ENCODE measurements at regions not wholly inside any gene's neighbourhood (a gene's known extent, or its start where the extent isn't known, plus 50 kb on each side); places are given as distances from the start of the nearest gene placed in this dataset.

DNA sequence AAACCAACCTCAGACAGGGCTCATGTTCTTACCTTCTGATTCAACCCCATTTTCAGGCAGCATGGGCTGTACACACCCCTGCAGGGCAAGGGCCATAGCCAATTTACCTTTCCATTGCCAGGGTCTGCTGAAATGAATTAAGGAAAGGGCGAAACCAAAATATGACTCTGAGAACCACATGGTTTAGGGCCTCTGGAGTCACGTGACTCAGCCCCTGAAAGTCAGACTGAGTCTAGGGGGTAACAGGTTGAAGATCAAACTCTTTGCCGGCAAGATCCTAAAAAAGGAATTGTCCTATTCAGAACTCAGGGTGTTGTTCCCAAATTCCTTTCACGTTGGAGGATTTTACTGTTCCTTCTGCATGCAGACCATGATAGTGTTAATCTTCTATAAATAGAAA, 118.9 kb downstream of the RAB11FIP2 start:
- Histone ChIP-seq H3K4me2 (ENCODE audit: insufficient read depth, low read length) (no peak overlapping the region), H2AFZ (ENCODE audit: low read depth, low read length) (no peak overlapping the region), H3K27ac (ENCODE audit: low read length) (no peak overlapping the region), H3K9me3 (ENCODE audit: insufficient read depth, low read length, severe bottlenecking) (no peaks in the 10 kb centered on the region), H3K9ac (ENCODE audit: low read depth, low read length) (no peak overlapping the region), H3K36me3 (ENCODE audit: insufficient read depth, low read length) (no peaks in the 10 kb centered on the region), H4K20me1 (ENCODE audit: insufficient read depth, low read length) (no peaks in the 10 kb centered on the region), H3K4me3 (ENCODE audit: low read depth in 1 of 2, low read length in 2 of 2) (no peak overlapping the region), H3K79me2 (ENCODE audit: insufficient read depth, low read length) (no peaks in the 10 kb centered on the region), H3K27me3 (ENCODE audit: insufficient read depth, low read length, poor library complexity) (no peaks in the 10 kb centered on the region), H3K4me1 (ENCODE audit: insufficient read depth, low read length) (no peaks in the 10 kb centered on the region)
- no peak for ATAC-seq (ENCODE audit: insufficient read depth, low read depth)
- DNase-seq: no peak
- TF ChIP-seq, protein P1, sequence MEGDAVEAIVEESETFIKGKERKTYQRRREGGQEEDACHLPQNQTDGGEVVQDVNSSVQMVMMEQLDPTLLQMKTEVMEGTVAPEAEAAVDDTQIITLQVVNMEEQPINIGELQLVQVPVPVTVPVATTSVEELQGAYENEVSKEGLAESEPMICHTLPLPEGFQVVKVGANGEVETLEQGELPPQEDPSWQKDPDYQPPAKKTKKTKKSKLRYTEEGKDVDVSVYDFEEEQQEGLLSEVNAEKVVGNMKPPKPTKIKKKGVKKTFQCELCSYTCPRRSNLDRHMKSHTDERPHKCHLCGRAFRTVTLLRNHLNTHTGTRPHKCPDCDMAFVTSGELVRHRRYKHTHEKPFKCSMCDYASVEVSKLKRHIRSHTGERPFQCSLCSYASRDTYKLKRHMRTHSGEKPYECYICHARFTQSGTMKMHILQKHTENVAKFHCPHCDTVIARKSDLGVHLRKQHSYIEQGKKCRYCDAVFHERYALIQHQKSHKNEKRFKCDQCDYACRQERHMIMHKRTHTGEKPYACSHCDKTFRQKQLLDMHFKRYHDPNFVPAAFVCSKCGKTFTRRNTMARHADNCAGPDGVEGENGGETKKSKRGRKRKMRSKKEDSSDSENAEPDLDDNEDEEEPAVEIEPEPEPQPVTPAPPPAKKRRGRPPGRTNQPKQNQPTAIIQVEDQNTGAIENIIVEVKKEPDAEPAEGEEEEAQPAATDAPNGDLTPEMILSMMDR (IDR thresholded peaks at IDR 0.05; ENCODE audit: borderline replicate concordance, extremely low read depth, low read length, poor library complexity, severe bottlenecking): no peak
- TF ChIP-seq EZH2 (IDR thresholded peaks at IDR 0.05; ENCODE audit: borderline replicate concordance, low read depth, low read length, severe bottlenecking): no peak

DNA sequence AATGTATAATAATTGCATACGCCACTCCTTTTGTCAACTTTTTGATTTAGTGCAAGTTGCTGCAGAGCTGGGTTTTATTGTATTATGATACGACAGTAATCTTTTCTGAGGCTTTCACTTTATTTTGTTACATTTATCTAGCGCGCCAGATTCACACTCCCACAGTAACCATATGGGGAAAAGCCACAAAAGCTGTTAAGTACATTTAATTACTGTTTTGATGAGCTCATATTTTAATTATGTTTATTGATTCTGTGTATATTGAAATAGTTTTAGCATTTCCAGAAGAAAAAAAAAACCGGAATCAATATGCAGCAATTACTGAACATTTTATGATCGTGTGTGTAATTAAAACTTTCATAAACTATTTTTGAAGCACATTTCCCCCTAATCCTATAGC, 118.5 kb downstream of the RAB11FIP2 start:
- H4K20me1 ChIP-seq (ENCODE audit: insufficient read depth, low read length): no peaks in the 10 kb centered on the region
- DNase-seq: no peak

DNA sequence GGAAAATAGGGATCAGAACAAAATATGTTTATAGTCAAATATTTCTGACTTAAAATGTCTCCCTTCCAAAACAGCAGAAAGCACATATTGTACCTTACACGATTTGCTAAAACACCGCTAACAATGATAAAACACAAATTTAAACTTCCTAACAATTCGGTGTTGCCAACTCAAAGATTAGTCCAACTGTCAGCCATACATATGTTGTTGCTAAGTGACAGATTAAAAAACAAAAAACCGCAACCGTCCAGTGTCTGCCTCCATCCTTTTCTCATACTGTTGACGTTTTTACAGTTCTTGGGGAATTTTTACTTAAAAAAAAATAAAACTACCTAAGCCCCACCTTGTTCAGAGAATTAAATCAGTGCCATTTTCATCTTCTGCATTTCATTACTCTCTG, 118.0 kb downstream of the RAB11FIP2 start:
- no peak overlapping the region for H3K27ac ChIP-seq (ENCODE audit: low read length)
- no peaks in the 10 kb centered on the region for H3K4me1 ChIP-seq (ENCODE audit: insufficient read depth, low read length)
- TF ChIP-seq EZH2 (IDR thresholded peaks at IDR 0.05; ENCODE audit: borderline replicate concordance, low read depth, low read length, severe bottlenecking): no peak
- TF ChIP-seq, protein P1 (IDR thresholded peaks at IDR 0.05; ENCODE audit: borderline replicate concordance, extremely low read depth, low read length, poor library complexity, severe bottlenecking): no peak
- H3K36me3 ChIP-seq (ENCODE audit: insufficient read depth, low read length): no peaks in the 10 kb centered on the region
- ATAC-seq (ENCODE audit: insufficient read depth, low read depth) (no peak), DNase-seq (no peak)
- no peaks in the 10 kb centered on the region for H4K20me1 ChIP-seq (ENCODE audit: insufficient read depth, low read length)
- H2AFZ ChIP-seq (ENCODE audit: low read depth, low read length): no peak overlapping the region
- H3K79me2 ChIP-seq (ENCODE audit: insufficient read depth, low read length): no peaks in the 10 kb centered on the region
- H3K9me3 ChIP-seq (ENCODE audit: insufficient read depth, low read length, severe bottlenecking): no peaks in the 10 kb centered on the region
- H3K4me3 ChIP-seq (ENCODE audit: low read depth in 1 of 2, low read length in 2 of 2): no peak overlapping the region
- no peaks in the 10 kb centered on the region for H3K27me3 ChIP-seq (ENCODE audit: insufficient read depth, low read length, poor library complexity)
- H3K4me2 ChIP-seq (ENCODE audit: insufficient read depth, low read length): no peak overlapping the region
- no peak overlapping the region for H3K9ac ChIP-seq (ENCODE audit: low read depth, low read length)

More for the DNA sequence above, 118.5 kb downstream of the RAB11FIP2 start:
- no peak overlapping the region for H3K27ac ChIP-seq (ENCODE audit: low read length)
- TF ChIP-seq, protein P1 (IDR thresholded peaks at IDR 0.05; ENCODE audit: borderline replicate concordance, extremely low read depth, low read length, poor library complexity, severe bottlenecking): no peak
- TF ChIP-seq EZH2 (IDR thresholded peaks at IDR 0.05; ENCODE audit: borderline replicate concordance, low read depth, low read length, severe bottlenecking): no peak
- no peaks in the 10 kb centered on the region for H3K9me3 ChIP-seq (ENCODE audit: insufficient read depth, low read length, severe bottlenecking)
- H3K79me2 ChIP-seq (ENCODE audit: insufficient read depth, low read length): no peaks in the 10 kb centered on the region
- H3K27me3 ChIP-seq (ENCODE audit: insufficient read depth, low read length, poor library complexity): no peaks in the 10 kb centered on the region
- no peak overlapping the region for H3K4me2 ChIP-seq (ENCODE audit: insufficient read depth, low read length)
- H3K4me1 ChIP-seq (ENCODE audit: insufficient read depth, low read length): no peaks in the 10 kb centered on the region
- H3K9ac ChIP-seq (ENCODE audit: low read depth, low read length): no peak overlapping the region
- no peaks in the 10 kb centered on the region for H3K36me3 ChIP-seq (ENCODE audit: insufficient read depth, low read length)
- ATAC-seq (ENCODE audit: insufficient read depth, low read depth): no peak
- no peak overlapping the region for H2AFZ ChIP-seq (ENCODE audit: low read depth, low read length)
- H3K4me3 ChIP-seq (ENCODE audit: low read depth in 1 of 2, low read length in 2 of 2): no peak overlapping the region
